ENCODE measurements at regions not wholly inside any gene's neighbourhood (a gene's known extent, or its start where the extent isn't known, plus 50 kb on each side); places are given as distances from the start of the nearest gene placed in this dataset.

GRCh38 chr4:79241846-79242245 lies 84.0 kb downstream of the NAA11 start:
- no peaks in the 10 kb centered on the region for H3K4me1 Mint-ChIP-seq (ENCODE audit: insufficient read depth, unreplicated experiment)
- no peak overlapping the region for H3K27ac Mint-ChIP-seq (ENCODE audit: low read depth, unreplicated experiment)
- BruUV-seq (replicated peaks), result no TSS peak
- peaks cover 8% of the 10 kb centered on the region for H3K36me3 Mint-ChIP-seq (ENCODE audit: insufficient read depth, unreplicated experiment)
- ChIA-PET CTCF (interaction anchor here (0.5 to 0.8 kb wide), 3 partner anchors 17 to 282 kb away, joined by 3 to 4 read pairs (median 3); no protein-coding TSS in a partner anchor), POLR2A (no interaction called here)
- peak; percentile 20 for DNase-seq (ENCODE audit: unreplicated experiment)
- H3K9me3 Mint-ChIP-seq (ENCODE audit: unreplicated experiment), result peaks cover 8% of the 10 kb centered on the region
- intact Hi-C loops (cut with micrococcal nuclease), result loop anchor here (1.0 kb wide), 1 partner anchor 334 kb away; no protein-coding TSS in a partner anchor
- TF ChIP-seq CTCF (IDR thresholded peaks at IDR 0.05; ENCODE audit: unreplicated experiment), result peak; percentile 10
- no peaks in the 10 kb centered on the region for H3K27me3 Mint-ChIP-seq (ENCODE audit: insufficient read depth, unreplicated experiment)
- H3K4me3 Mint-ChIP-seq (ENCODE audit: unreplicated experiment), result no peak overlapping the region

- no peak for TF ChIP-seq CTCF (IDR thresholded peaks at IDR 0.05; ENCODE audit: unreplicated experiment)
- Mint-ChIP-seq H3K27ac (ENCODE audit: low read depth, unreplicated experiment) (no peak overlapping the region), H3K9me3 (ENCODE audit: unreplicated experiment) (no peaks in the 10 kb centered on the region), H3K4me1 (ENCODE audit: insufficient read depth, unreplicated experiment) (no peaks in the 10 kb centered on the region), H3K4me3 (ENCODE audit: unreplicated experiment) (no peak overlapping the region), H3K36me3 (ENCODE audit: insufficient read depth, unreplicated experiment) (no peaks in the 10 kb centered on the region), H3K27me3 (ENCODE audit: insufficient read depth, unreplicated experiment) (no peaks in the 10 kb centered on the region)
- no peak for DNase-seq (ENCODE audit: unreplicated experiment)
- intact Hi-C loops (cut with micrococcal nuclease), result no loop called here
- ChIA-PET POLR2A (no interaction called here), CTCF (interaction anchor here (0.7 kb wide), 1 partner anchor 13 kb away, joined by 3 read pairs; no protein-coding TSS in a partner anchor)
- BruUV-seq (replicated peaks), result no TSS peak
These were observed 88.0 kb downstream of the NAA11 start for GRCh38 chr4:79237851-79238250.

DNA sequence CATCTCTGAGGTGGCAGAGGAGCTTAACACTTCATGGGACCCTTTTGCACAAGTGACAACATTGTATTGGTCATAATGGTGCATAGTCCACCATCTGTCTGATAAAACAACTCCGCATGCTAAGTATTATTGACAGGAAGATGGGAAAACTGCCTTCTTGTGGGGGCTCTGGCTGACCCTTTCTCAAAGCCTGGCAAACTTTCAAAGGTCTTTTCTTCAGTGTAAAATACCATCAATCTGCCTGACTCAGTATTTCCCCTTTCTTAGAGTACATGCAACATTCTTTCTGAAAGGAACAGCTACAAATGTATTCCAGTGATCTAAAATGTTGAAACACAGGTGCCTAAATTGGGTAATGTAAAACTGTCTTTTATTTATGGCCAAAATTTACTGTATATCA lies 89.1 kb downstream of the NAA11 start:
- CTCF ChIA-PET, result interaction anchor here (0.6 kb wide), 1 partner anchor 60 kb away, joined by 3 read pairs; no protein-coding TSS in a partner anchor
- H3K9me3 Mint-ChIP-seq (ENCODE audit: unreplicated experiment), result no peaks in the 10 kb centered on the region
- no peak for DNase-seq (ENCODE audit: unreplicated experiment)
- BruUV-seq (replicated peaks), result no TSS peak
- intact Hi-C loops (cut with micrococcal nuclease), result no loop called here
- no peaks in the 10 kb centered on the region for H3K36me3 Mint-ChIP-seq (ENCODE audit: insufficient read depth, unreplicated experiment)
- POLR2A ChIA-PET, result no interaction called here
- no peak overlapping the region for H3K4me3 Mint-ChIP-seq (ENCODE audit: unreplicated experiment)
- no peak overlapping the region for H3K27ac Mint-ChIP-seq (ENCODE audit: low read depth, unreplicated experiment)
- TF ChIP-seq CTCF (IDR thresholded peaks at IDR 0.05; ENCODE audit: unreplicated experiment), result no peak
- H3K27me3 Mint-ChIP-seq (ENCODE audit: insufficient read depth, unreplicated experiment), result no peaks in the 10 kb centered on the region
- no peaks in the 10 kb centered on the region for H3K4me1 Mint-ChIP-seq (ENCODE audit: insufficient read depth, unreplicated experiment)

DNA sequence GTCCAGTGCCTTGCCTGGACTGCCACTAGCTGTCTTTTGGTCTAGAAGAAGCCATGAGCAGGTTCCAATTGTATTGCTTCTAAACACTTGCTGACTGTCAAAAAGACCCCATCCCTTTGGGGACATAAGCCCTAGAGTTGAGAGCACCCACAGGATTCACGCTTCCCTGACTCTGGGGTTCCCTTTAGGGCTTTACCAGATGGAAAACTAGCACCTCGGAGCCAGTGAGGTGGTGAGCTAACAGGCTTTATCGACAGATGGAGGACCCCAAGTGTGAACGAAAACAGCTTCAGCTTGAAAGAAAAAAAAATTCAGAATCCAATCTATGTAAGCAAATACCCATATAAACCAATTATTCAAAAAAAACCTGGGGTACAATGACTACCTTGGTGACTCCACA lies 90.8 kb downstream of the NAA11 start:
- intact Hi-C loops (cut with micrococcal nuclease), result no loop called here
- no peaks in the 10 kb centered on the region for H3K9me3 Mint-ChIP-seq (ENCODE audit: unreplicated experiment)
- POLR2A ChIA-PET, result no interaction called here

More for the DNA sequence above, 90.8 kb downstream of the NAA11 start:
- Mint-ChIP-seq H3K27me3 (ENCODE audit: insufficient read depth, unreplicated experiment) (no peaks in the 10 kb centered on the region), H3K4me3 (ENCODE audit: unreplicated experiment) (no peak overlapping the region), H3K36me3 (ENCODE audit: insufficient read depth, unreplicated experiment) (no peaks in the 10 kb centered on the region), H3K27ac (ENCODE audit: low read depth, unreplicated experiment) (no peak overlapping the region), H3K4me1 (ENCODE audit: insufficient read depth, unreplicated experiment) (no peaks in the 10 kb centered on the region)
- BruUV-seq (replicated peaks), result no TSS peak
- no peak for TF ChIP-seq CTCF (IDR thresholded peaks at IDR 0.05; ENCODE audit: unreplicated experiment)
- CTCF ChIA-PET, result interaction anchor here (1.1 kb wide), 1 partner anchor 9 kb away, joined by 4 read pairs; no protein-coding TSS in a partner anchor
- DNase-seq (ENCODE audit: unreplicated experiment), result no peak

Measured in MCF 10A (cell line).